GM12875 (cell line): ENCODE measurements at regions not wholly inside any gene's neighbourhood (a gene's known extent, or its start where the extent isn't known, plus 50 kb on each side); places are given as distances from the start of the nearest gene placed in this dataset.
"Not testable (repeated sequence)": the region's sequence is repeated elsewhere in the genome, so short reads cannot be mapped to it uniquely, and the experiment has no call there.

ENCODE experiments used
- H3K4me3 ChIP-seq: one replicate; pipeline ENCODE4 v1.5.1; 2011; ENCODE audit warnings: low read depth, low read length, control low read depth
- CTCF ChIP-seq: IDR thresholded peaks from 2 replicates; pipeline ENCODE4 v1.5.1; 2011; ENCODE audit warnings: low read depth, mild to moderate bottlenecking, control low read depth, inconsistent platforms, low read length, moderate library complexity, borderline replicate concordance; ENCODE audit not compliant: insufficient read depth

GRCh38 chr2:31788273-31788672 lies 207.5 kb upstream of the SRD5A2 start:
- TF ChIP-seq CTCF: no peak
- no peak overlapping the region for H3K4me3 ChIP-seq

- no peak overlapping the region for H3K4me3 ChIP-seq
- TF ChIP-seq CTCF: no peak
These were observed 205.1 kb upstream of the SRD5A2 start for GRCh38 chr2:31785876-31786275.

- no peak for TF ChIP-seq CTCF
- no peak overlapping the region for H3K4me3 ChIP-seq
These were observed 204.1 kb upstream of the SRD5A2 start for GRCh38 chr2:31784868-31785267.

- H3K4me3 ChIP-seq: not testable (repeated sequence)
These were observed 202.8 kb upstream of the SRD5A2 start for GRCh38 chr2:31783446-31784091.

- H3K4me3 ChIP-seq: no peak overlapping the region
- TF ChIP-seq CTCF: no peak
These were observed 197.4 kb upstream of the SRD5A2 start for GRCh38 chr2:31778153-31778552.

GRCh38 chr2:31770741-31771140 lies 190.0 kb upstream of the SRD5A2 start:
- no peak for TF ChIP-seq CTCF
- no peak overlapping the region for H3K4me3 ChIP-seq

GRCh38 chr2:31765078-31765945 lies 184.6 kb upstream of the SRD5A2 start:
- H3K4me3 ChIP-seq: no peak overlapping the region
- no peak for TF ChIP-seq CTCF
